ENCODE measurements at regions not wholly inside any gene's neighbourhood (a gene's known extent, or its start where the extent isn't known, plus 50 kb on each side); places are given as distances from the start of the nearest gene placed in this dataset.

GRCh38 chr5:61823781-61824180 is 482.2 kb upstream of the KIF2A start:
- H3K4me3 ChIP-seq (ENCODE audit: low read depth, low read length), result no peak overlapping the region
- TF ChIP-seq CTCF (IDR thresholded peaks at IDR 0.05; ENCODE audit: insufficient read depth, low read length, missing control alignments), result no peak
- ChIA-PET POLR2A (no interaction called here), CTCF (no interaction called here)
- no peak for DNase-seq (ENCODE audit: low read depth, low spot score)

GRCh38 chr5:61824396-61824795 is 481.6 kb upstream of the KIF2A start:
- no peak overlapping the region for H3K4me3 ChIP-seq (ENCODE audit: low read depth, low read length)
- ChIA-PET POLR2A (no interaction called here), CTCF (no interaction called here)
- no peak for DNase-seq (ENCODE audit: low read depth, low spot score)
- TF ChIP-seq CTCF (IDR thresholded peaks at IDR 0.05; ENCODE audit: insufficient read depth, low read length, missing control alignments), result no peak

GRCh38 chr5:61827445-61827975 is 478.5 kb upstream of the KIF2A start:
- no peak overlapping the region for H3K4me3 ChIP-seq (ENCODE audit: low read depth, low read length)
- no peak for DNase-seq (ENCODE audit: low read depth, low spot score)
- CTCF ChIA-PET, result interaction anchor here (1.5 kb wide), 2 partner anchors 9 to 13 kb away, joined by 4 read pairs; no protein-coding TSS in a partner anchor
- POLR2A ChIA-PET, result no interaction called here
- no peak for TF ChIP-seq CTCF (IDR thresholded peaks at IDR 0.05; ENCODE audit: insufficient read depth, low read length, missing control alignments)

GRCh38 chr5:61828856-61829255 is 477.1 kb upstream of the KIF2A start:
- no peak for DNase-seq (ENCODE audit: low read depth, low spot score)
- no peak overlapping the region for H3K4me3 ChIP-seq (ENCODE audit: low read depth, low read length)
- no peak for TF ChIP-seq CTCF (IDR thresholded peaks at IDR 0.05; ENCODE audit: insufficient read depth, low read length, missing control alignments)
- ChIA-PET CTCF (no interaction called here), POLR2A (no interaction called here)

GRCh38 chr5:61831736-61832135 is 474.3 kb upstream of the KIF2A start:
- no peak for DNase-seq (ENCODE audit: low read depth, low spot score)
- ChIA-PET POLR2A (no interaction called here), CTCF (no interaction called here)
- TF ChIP-seq CTCF (IDR thresholded peaks at IDR 0.05; ENCODE audit: insufficient read depth, low read length, missing control alignments), result no peak
- no peak overlapping the region for H3K4me3 ChIP-seq (ENCODE audit: low read depth, low read length)

GRCh38 chr5:61837788-61838187 is 468.2 kb upstream of the KIF2A start:
- ChIA-PET POLR2A (no interaction called here), CTCF (interaction anchor here (1.3 kb wide), 1 partner anchor 20 kb away, joined by 4 read pairs; no protein-coding TSS in a partner anchor)
- TF ChIP-seq CTCF (IDR thresholded peaks at IDR 0.05; ENCODE audit: insufficient read depth, low read length, missing control alignments), result no peak
- DNase-seq (ENCODE audit: low read depth, low spot score), result no peak
- H3K4me3 ChIP-seq (ENCODE audit: low read depth, low read length), result no peak overlapping the region
